Stimulated activated CD8-positive, alpha-beta memory T cell treated with anti-CD3 and anti-CD28 coated beads, Interleukin-15, amount 100 ng/mL, for 24 hours (primary cell): ENCODE measurements at regions not wholly inside any gene's neighbourhood (a gene's known extent, or its start where the extent isn't known, plus 50 kb on each side); places are given as distances from the start of the nearest gene placed in this dataset.

Experiments used
- DNase-seq: peaks from one replicate; pipeline ENCODE4 v3.0.0-alpha.2; 2020; ENCODE audit warnings: low read depth

- no peak for DNase-seq
Observed at GRCh38 chr2:64317707-64318475, 136.1 kb upstream of the LGALSL start.

DNA sequence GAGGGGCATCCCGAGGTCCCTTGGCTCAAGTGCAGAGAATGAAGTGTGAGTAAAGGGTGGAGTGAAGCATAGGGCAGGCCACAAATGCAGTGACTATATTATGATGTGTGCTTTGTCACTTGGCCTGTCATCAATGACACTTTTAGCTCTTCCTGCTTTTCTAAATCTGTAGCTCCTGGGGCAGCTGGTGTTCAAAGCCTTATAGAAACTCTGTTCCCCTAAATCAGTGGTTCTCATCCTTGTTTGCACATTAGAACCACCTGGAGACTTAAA lies 135.6 kb upstream of the LGALSL start:
- no peak for DNase-seq

DNA sequence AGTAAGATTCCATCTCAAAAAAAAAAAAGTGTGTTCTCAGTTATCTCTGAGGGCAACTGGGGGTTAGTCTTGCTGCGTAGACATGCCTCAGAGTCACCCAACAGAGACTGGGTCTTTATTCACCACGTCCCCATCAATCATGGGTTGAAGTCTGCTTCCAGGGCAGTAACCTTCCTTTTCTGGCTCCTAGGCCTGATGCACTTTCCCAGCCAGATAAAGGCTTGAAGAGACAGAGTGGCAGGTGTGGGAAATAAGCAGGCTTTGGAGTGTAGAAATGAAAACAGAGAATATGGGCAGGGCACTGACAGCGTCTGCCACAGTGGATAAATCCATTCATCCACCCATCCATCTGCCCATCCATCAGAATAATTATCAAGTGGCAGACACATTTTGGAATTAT lies 134.1 kb upstream of the LGALSL start:
- DNase-seq, result no peak

GRCh38 chr2:64322433-64322832 lies 131.5 kb upstream of the LGALSL start:
- no peak for DNase-seq

DNA sequence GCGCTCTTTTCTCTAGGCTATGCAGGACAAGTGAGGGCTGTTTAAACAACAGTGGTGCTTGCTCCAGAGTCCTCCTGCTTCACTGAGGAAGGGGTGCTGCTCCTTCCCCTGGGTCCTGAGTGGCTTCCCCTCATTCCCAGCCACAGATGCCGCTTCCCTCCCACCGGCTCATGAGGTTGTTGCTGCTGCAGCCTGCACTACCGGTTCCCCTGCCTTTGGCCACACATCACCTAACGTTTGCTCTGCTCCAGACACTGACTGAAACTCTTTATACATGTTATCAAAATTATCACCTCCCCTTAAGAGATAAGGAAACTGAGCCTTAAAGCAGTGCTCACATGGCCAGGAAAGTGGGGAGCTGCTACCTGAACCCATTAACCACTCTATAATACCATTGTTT lies 130.8 kb upstream of the LGALSL start:
- DNase-seq, result no peak

GRCh38 chr2:64324746-64325410 lies 129.1 kb upstream of the LGALSL start:
- DNase-seq, result no peak

GRCh38 chr2:64325477-64325851 lies 128.5 kb upstream of the LGALSL start:
- DNase-seq, result no peak

DNA sequence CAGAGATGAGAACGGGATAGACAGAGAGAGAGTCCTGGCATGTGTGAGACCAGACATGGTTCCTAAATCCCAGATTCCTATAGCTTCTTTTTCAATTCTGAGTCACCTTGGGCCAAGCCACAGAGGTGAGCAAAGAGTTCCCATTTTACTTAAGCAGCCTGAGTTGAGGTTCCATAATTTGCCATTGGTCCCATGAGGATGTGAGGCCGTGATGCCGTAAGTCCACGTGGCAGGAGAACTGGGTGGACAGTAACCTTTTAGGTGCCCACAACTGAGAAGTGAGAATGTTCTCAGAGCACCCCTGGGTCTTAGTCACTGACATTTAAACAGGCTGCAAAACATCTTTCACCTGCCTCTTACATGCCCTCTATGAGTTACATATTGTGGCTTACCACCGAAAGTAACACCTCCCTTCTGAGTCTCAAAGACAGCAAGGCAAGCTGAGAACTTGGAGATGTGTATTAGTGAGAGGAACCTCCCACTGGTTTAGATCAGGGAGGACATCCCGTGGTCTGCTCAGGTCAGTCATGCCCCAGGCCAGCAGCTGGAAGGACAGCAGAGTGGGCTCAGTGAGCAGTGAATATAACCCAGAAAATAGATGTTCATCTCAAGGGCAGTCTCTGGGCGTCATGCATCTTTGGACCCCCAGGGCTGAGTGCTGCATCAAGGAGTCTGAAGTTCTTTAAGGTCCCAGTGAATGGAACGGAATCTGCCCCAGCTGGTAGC lies 127.9 kb upstream of the LGALSL start:
- no peak for DNase-seq

GRCh38 chr2:64326578-64327050 lies 127.3 kb upstream of the LGALSL start:
- no peak for DNase-seq

DNA sequence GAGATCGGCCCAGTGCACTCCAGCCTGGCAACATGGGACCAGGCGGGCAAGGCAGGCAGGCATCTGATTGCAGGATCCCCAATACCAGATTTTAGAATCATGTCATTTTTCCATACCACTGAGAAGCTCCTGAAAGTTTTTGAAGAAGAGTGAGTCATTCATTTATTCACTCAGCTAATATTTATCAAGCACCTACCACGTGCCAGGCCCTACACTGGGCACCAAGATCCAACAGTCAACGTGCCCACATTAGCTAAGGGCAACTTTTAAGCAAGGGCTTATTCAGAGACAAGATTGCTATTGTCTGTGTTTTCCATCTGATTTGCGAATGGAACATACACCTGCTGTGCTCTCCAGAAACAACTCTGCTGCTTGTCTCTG lies 126.8 kb upstream of the LGALSL start:
- DNase-seq, result no peak

DNA sequence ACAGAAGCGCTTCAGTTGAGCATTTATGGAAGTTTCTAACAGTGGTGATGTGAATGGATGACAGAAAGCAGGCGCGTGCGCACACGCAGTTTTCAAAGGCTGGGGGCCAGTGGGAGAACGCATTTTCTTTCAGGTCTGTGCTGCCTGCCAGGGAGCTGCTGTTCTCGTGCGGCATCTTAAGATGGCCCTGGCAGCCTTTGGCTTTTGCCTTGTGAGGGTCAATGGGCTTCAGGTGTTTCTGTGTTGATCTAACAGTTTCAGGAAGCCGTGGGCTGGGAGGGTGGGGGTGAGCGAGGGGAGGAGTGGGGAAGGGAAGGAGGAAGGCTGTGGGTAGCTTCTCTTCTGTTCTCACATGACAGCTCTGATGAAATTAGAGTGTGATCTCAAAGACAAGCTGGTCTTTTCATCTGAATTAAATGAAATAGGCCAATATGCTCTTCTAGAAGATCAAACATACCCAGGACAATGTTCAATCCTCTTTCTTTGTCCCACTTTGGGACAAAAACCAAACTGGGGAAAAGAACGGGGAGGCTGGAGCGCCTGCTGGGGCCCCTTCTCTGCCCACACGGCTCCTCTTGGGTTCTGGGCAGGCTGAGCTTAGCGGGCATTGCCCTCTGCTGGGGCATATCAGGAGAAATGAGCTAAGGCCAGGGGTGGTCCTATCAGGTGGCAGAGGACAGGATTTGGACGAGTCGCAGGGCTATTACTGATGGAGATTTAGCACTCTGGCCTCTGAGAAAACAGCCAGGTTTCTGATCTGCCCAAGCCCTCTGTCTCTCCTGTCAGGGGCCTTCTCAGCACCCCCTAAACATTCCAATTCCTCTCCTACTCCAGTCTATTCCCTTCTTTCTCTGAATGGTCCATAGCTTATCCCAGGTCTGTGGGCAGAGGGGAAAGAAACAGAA lies 126.2 kb upstream of the LGALSL start:
- no peak for DNase-seq

- no peak for DNase-seq
Observed at GRCh38 chr2:64328415-64328722, 125.6 kb upstream of the LGALSL start.

- no peak for DNase-seq
Observed at GRCh38 chr2:64328756-64329155, 125.2 kb upstream of the LGALSL start.

GRCh38 chr2:64329848-64330247 lies 124.1 kb upstream of the LGALSL start:
- no peak for DNase-seq

GRCh38 chr2:64330281-64331113 lies 123.5 kb upstream of the LGALSL start:
- peak; percentile 56 for DNase-seq

- DNase-seq, result no peak
Observed at GRCh38 chr2:64331114-64331645, 122.8 kb upstream of the LGALSL start.

DNA sequence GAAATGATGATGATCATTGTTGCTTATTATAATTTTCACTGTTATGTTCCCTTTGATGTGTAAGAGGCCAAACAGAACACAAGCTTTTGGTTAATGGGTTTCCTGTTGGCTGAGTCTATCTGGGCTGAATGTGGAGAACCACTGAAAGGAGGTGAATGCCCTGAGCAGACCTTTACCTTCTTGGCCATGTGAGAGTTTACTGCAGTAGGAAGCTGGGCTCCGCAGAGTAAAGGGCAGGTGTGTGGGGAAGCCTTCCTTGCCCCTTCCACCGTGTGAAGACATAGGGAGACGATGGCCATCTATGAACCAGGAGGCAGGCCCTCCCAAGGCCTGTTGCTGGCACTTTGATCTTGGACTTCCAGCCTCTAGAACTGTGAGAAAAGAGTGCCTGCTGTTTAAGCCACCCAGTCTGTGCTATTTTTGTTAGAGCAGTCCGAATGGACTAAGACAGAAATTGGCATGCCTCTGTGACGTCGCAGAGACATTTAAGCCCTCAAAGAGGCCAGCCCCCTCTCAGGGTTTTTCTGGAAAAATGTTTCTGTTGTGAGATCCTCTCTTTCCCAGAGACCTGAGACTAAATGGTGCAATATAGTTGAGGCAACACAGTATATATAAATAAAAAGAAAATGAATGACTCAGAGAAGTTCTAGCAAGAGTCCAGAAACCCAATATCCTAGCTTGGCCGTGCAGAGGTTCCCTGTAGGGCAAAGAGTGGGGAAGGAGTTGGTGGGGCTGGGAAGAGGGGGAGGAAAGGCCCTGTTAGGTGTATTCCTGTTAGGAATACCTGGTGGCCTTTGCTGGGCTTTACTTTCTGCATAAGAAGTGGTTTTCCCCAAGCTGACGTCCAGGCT lies 121.9 kb upstream of the LGALSL start:
- no peak for DNase-seq

- DNase-seq, result no peak
Observed at GRCh38 chr2:64336171-64336570, 117.8 kb upstream of the LGALSL start.

DNA sequence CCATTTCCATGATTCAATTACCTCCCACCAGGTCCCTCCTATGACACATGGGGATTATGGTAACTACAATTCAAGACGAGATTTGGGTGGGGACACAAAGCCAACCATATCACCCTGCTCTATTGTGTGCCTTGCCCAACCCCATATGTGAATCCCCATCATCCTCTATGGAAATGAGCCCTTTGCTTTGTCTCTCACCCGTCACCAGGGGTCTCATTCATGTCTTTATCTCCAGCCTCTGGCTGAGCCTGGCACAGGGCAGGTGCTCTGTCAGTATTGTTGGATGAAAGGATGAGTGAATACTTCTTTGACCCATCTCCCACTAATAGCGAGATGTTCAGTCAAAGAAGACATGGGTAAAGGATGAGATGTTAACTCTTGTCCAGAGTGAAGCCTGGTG lies 116.6 kb upstream of the LGALSL start:
- DNase-seq, result no peak

DNA sequence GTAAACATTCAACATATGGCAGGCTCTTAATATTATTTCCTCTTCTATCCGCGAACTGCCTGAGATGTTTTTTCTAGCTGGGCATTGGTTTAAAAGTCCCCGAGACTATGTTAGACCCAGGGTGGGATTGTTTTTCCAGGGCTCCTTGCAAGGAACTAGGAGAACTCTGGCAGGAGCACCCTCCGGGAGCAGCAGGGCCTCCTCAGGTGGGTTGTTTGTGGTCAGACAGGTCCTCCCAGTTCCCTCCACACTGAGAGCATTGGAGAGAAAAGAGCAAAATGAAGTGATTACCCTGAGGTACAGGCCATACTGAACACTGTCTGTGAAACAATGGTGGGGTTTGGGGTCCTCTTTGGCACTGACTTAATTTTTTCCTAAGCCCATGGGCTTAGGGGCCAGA lies 115.9 kb upstream of the LGALSL start:
- DNase-seq, result no peak
